ENCODE measurements at regions not wholly inside any gene's neighbourhood (a gene's known extent, or its start where the extent isn't known, plus 50 kb on each side); places are given as distances from the start of the nearest gene placed in this dataset.

DNA sequence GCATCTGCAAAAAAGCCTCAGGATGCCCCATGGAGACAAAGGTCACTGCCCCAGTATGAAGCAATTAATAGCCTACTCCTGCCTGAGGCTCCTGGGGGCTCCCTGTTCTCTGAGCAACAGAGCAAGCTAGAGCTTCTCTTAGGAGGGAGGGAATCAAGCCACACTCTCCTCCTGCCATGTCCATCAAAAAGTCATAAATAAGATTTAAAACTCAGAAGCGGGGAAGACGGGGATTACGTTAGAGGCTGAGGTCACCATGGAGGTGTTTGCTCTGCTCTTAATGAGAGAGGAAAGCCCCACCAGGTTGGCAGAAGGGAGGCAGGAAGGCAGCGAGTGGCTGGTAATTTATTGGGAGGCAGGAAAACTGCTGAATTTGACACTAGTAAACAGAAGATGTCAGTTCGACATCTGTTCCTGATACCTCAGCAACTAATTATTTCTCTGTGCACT, 98.4 kb upstream of the TNR start:
- TF ChIP-seq NFIC (IDR thresholded peaks at IDR 0.05) = no peak
- TF ChIP-seq YY1 (IDR thresholded peaks at IDR 0.05; ENCODE audit: low read depth) = no peak
- TF ChIP-seq TAF1 (IDR thresholded peaks at IDR 0.05; ENCODE audit: low read depth) = no peak
- TF ChIP-seq, protein P1, sequence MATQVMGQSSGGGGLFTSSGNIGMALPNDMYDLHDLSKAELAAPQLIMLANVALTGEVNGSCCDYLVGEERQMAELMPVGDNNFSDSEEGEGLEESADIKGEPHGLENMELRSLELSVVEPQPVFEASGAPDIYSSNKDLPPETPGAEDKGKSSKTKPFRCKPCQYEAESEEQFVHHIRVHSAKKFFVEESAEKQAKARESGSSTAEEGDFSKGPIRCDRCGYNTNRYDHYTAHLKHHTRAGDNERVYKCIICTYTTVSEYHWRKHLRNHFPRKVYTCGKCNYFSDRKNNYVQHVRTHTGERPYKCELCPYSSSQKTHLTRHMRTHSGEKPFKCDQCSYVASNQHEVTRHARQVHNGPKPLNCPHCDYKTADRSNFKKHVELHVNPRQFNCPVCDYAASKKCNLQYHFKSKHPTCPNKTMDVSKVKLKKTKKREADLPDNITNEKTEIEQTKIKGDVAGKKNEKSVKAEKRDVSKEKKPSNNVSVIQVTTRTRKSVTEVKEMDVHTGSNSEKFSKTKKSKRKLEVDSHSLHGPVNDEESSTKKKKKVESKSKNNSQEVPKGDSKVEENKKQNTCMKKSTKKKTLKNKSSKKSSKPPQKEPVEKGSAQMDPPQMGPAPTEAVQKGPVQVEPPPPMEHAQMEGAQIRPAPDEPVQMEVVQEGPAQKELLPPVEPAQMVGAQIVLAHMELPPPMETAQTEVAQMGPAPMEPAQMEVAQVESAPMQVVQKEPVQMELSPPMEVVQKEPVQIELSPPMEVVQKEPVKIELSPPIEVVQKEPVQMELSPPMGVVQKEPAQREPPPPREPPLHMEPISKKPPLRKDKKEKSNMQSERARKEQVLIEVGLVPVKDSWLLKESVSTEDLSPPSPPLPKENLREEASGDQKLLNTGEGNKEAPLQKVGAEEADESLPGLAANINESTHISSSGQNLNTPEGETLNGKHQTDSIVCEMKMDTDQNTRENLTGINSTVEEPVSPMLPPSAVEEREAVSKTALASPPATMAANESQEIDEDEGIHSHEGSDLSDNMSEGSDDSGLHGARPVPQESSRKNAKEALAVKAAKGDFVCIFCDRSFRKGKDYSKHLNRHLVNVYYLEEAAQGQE (IDR thresholded peaks at IDR 0.05; ENCODE audit: low read depth) = no peak
- TF ChIP-seq TCF12 (IDR thresholded peaks at IDR 0.05; ENCODE audit: low read depth) = no peak

Measured in Ishikawa (cell line).